GM23338 (cell line): ENCODE measurements at regions not wholly inside any gene's neighbourhood (a gene's known extent, or its start where the extent isn't known, plus 50 kb on each side); places are given as distances from the start of the nearest gene placed in this dataset.

Experiments used
- EZH2 ChIP-seq: fragments of 200-600 bp; sonication (generic); IDR thresholded peaks from one replicate; pipeline ENCODE4 v1.8.0; 2017; ENCODE audit warnings: antibody characterized with exemption, mild to moderate bottlenecking, low read depth; ENCODE audit not compliant: unreplicated experiment
- JUNB ChIP-seq: IDR thresholded peaks from one replicate; pipeline ENCODE4 v1.6.1; 2016; ENCODE audit warnings: antibody characterized with exemption; ENCODE audit not compliant: unreplicated experiment
- NANOG ChIP-seq: IDR thresholded peaks from 2 replicates; pipeline ENCODE4 v1.6.1; 2016; ENCODE audit warnings: antibody characterized with exemption, borderline replicate concordance
- STAT1 ChIP-seq: IDR thresholded peaks from one replicate; pipeline ENCODE4 v1.6.1; 2016; ENCODE audit warnings: antibody characterized with exemption; ENCODE audit not compliant: unreplicated experiment
- ZNF114 ChIP-seq: fragments of 250-450 bp; sonication (Bioruptor Pico); IDR thresholded peaks from 2 replicates; pipeline ENCODE4 v1.5.0; 2020; ENCODE audit warnings: mild to moderate bottlenecking, moderate library complexity
- ZNF331 ChIP-seq: fragments of 250-450 bp; sonication (Bioruptor Pico); IDR thresholded peaks from 2 replicates; pipeline ENCODE4 v1.5.0; 2020; ENCODE audit warnings: low read depth, mild to moderate bottlenecking, moderate library complexity
- TF ChIP-seq, protein P1 (sequence below): fragments of 250-450 bp; sonication (Bioruptor Pico); IDR thresholded peaks from 2 replicates; pipeline ENCODE4 v1.5.0; 2020; ENCODE audit warnings: mild to moderate bottlenecking, moderate library complexity
- TF ChIP-seq, protein P2 (sequence below): IDR thresholded peaks from one replicate; pipeline ENCODE4 v1.6.1; 2018; ENCODE audit warnings: antibody characterized with exemption; ENCODE audit not compliant: unreplicated experiment

DNA sequence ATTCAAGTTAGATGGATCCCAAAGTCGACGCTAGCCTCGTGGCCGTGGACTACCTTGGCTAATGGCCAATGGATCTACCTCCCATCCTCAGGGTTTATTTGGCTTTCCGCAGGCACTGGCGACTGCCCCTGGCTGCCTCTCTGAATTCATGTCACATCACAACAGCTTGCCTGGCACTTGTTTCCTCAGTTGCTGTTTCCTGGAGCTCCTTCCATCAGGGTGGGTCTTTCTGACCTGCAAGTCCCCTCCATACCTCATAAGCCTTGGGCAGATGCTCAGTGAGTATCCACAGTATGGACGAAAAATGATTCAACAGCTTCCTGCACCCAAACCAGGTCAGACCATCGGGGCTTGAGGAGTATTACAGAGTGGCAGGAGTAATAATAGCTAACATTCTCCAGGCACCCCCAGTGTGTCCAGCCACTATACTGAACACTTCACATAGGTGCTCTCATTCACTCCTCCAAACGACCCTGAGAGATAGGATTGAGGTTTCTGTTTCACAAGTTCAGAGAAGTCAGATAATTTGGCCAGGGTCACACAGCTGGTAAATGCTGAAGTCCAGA, 311.5 kb downstream of the TLE3 start (continued):
- TF ChIP-seq, protein P1, sequence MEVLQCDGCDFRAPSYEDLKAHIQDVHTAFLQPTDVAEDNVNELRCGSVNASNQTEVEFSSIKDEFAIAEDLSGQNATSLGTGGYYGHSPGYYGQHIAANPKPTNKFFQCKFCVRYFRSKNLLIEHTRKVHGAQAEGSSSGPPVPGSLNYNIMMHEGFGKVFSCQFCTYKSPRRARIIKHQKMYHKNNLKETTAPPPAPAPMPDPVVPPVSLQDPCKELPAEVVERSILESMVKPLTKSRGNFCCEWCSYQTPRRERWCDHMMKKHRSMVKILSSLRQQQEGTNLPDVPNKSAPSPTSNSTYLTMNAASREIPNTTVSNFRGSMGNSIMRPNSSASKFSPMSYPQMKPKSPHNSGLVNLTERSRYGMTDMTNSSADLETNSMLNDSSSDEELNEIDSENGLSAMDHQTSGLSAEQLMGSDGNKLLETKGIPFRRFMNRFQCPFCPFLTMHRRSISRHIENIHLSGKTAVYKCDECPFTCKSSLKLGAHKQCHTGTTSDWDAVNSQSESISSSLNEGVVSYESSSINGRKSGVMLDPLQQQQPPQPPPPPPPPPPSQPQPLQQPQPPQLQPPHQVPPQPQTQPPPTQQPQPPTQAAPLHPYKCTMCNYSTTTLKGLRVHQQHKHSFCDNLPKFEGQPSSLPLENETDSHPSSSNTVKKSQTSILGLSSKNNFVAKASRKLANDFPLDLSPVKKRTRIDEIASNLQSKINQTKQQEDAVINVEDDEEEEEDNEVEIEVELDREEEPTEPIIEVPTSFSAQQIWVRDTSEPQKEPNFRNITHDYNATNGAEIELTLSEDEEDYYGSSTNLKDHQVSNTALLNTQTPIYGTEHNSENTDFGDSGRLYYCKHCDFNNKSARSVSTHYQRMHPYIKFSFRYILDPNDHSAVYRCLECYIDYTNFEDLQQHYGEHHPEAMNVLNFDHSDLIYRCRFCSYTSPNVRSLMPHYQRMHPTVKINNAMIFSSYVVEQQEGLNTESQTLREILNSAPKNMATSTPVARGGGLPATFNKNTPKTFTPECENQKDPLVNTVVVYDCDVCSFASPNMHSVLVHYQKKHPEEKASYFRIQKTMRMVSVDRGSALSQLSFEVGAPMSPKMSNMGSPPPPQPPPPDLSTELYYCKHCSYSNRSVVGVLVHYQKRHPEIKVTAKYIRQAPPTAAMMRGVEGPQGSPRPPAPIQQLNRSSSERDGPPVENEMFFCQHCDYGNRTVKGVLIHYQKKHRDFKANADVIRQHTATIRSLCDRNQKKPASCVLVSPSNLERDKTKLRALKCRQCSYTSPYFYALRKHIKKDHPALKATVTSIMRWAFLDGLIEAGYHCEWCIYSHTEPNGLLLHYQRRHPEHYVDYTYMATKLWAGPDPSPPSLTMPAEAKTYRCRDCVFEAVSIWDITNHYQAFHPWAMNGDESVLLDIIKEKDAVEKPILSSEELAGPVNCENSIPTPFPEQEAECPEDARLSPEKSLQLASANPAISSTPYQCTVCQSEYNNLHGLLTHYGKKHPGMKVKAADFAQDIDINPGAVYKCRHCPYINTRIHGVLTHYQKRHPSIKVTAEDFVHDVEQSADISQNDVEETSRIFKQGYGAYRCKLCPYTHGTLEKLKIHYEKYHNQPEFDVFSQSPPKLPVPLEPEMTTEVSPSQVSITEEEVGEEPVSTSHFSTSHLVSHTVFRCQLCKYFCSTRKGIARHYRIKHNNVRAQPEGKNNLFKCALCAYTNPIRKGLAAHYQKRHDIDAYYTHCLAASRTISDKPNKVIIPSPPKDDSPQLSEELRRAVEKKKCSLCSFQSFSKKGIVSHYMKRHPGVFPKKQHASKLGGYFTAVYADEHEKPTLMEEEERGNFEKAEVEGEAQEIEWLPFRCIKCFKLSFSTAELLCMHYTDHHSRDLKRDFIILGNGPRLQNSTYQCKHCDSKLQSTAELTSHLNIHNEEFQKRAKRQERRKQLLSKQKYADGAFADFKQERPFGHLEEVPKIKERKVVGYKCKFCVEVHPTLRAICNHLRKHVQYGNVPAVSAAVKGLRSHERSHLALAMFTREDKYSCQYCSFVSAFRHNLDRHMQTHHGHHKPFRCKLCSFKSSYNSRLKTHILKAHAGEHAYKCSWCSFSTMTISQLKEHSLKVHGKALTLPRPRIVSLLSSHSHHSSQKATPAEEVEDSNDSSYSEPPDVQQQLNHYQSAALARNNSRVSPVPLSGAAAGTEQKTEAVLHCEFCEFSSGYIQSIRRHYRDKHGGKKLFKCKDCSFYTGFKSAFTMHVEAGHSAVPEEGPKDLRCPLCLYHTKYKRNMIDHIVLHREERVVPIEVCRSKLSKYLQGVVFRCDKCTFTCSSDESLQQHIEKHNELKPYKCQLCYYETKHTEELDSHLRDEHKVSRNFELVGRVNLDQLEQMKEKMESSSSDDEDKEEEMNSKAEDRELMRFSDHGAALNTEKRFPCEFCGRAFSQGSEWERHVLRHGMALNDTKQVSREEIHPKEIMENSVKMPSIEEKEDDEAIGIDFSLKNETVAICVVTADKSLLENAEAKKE = no peak
- TF ChIP-seq, protein P2, sequence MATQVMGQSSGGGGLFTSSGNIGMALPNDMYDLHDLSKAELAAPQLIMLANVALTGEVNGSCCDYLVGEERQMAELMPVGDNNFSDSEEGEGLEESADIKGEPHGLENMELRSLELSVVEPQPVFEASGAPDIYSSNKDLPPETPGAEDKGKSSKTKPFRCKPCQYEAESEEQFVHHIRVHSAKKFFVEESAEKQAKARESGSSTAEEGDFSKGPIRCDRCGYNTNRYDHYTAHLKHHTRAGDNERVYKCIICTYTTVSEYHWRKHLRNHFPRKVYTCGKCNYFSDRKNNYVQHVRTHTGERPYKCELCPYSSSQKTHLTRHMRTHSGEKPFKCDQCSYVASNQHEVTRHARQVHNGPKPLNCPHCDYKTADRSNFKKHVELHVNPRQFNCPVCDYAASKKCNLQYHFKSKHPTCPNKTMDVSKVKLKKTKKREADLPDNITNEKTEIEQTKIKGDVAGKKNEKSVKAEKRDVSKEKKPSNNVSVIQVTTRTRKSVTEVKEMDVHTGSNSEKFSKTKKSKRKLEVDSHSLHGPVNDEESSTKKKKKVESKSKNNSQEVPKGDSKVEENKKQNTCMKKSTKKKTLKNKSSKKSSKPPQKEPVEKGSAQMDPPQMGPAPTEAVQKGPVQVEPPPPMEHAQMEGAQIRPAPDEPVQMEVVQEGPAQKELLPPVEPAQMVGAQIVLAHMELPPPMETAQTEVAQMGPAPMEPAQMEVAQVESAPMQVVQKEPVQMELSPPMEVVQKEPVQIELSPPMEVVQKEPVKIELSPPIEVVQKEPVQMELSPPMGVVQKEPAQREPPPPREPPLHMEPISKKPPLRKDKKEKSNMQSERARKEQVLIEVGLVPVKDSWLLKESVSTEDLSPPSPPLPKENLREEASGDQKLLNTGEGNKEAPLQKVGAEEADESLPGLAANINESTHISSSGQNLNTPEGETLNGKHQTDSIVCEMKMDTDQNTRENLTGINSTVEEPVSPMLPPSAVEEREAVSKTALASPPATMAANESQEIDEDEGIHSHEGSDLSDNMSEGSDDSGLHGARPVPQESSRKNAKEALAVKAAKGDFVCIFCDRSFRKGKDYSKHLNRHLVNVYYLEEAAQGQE = no peak
- TF ChIP-seq JUNB (no peak), EZH2 (no peak), STAT1 (no peak), ZNF331 (no peak), ZNF114 (CRISPR knock-in tag) (no peak), NANOG (no peak)
